ENCODE measurements at regions not wholly inside any gene's neighbourhood (a gene's known extent, or its start where the extent isn't known, plus 50 kb on each side); places are given as distances from the start of the nearest gene placed in this dataset.

GRCh38 chr5:98993512-98993911, 64.7 kb upstream of the CHD1 start:
- no CpG with 5 or more reads among the region's 3 CpGs for WGBS (ENCODE audit: extremely low coverage, insufficient read length, low lambda C conversion rate)
- Histone ChIP-seq H4K91ac (ENCODE audit: insufficient read length, low read depth, low read length) (no peak overlapping the region), H3K4me2 (ENCODE audit: insufficient read depth, insufficient read length, low read length) (no peak overlapping the region), H3K79me1 (ENCODE audit: insufficient read depth, low read depth, low read length, poor library complexity, severe bottlenecking) (no peaks in the 10 kb centered on the region), H3K23ac (ENCODE audit: insufficient read length, low read depth, low read length) (no peak overlapping the region), H2AFZ (ENCODE audit: low read length) (no peak overlapping the region), H3T11ph (ENCODE audit: low read length) (no peak overlapping the region), H2BK15ac (ENCODE audit: low read depth, low read length) (no peak overlapping the region), H4K8ac (replicated peaks; ENCODE audit: insufficient read length, low read depth, low read length) (no peak overlapping the region), H2BK12ac (ENCODE audit: insufficient read length, low read depth, low read length) (no peak overlapping the region), H3K14ac (ENCODE audit: insufficient read depth, low read length) (no peak overlapping the region), H4K5ac (ENCODE audit: insufficient read length, low read depth, low read length) (no peak overlapping the region), H3K9me3 (ENCODE audit: control insufficient read depth, low read depth, low read length) (no peaks in the 10 kb centered on the region), H2AK5ac (ENCODE audit: insufficient read length, low read length) (no peak overlapping the region), H3K27ac (ENCODE audit: insufficient read length, low read depth, low read length) (no peak overlapping the region), H3K56ac (ENCODE audit: insufficient read length, low read depth, low read length) (no peak overlapping the region), H3K18ac (ENCODE audit: insufficient read length, low read depth, low read length) (no peak overlapping the region), H3K79me2 (ENCODE audit: insufficient read depth, low read length) (no peaks in the 10 kb centered on the region), H2BK120ac (ENCODE audit: low read depth, low read length, poor library complexity, severe bottlenecking) (no peak overlapping the region), H3K4ac (ENCODE audit: low read depth, low read length) (no peak overlapping the region), H2BK5ac (ENCODE audit: insufficient read length, low read length) (no peak overlapping the region), H3K27me3 (ENCODE audit: insufficient read depth, low read length) (no peaks in the 10 kb centered on the region), H3K9ac (ENCODE audit: extremely low read depth, insufficient read length, low read length) (no peak overlapping the region), H2BK20ac (ENCODE audit: low read depth, low read length, poor library complexity, severe bottlenecking) (no peak overlapping the region), H3K4me1 (ENCODE audit: insufficient read depth, low read length) (no peaks in the 10 kb centered on the region), H4K20me1 (ENCODE audit: control insufficient read depth, insufficient read depth, insufficient read length) (no peaks in the 10 kb centered on the region), H3K23me2 (ENCODE audit: insufficient read length, low read depth, low read length, poor library complexity, severe bottlenecking) (no peaks in the 10 kb centered on the region)
- Mint-ChIP-seq H3K27ac (no peak overlapping the region), H3K4me3 (no peak overlapping the region), H3K9me3 (no peaks in the 10 kb centered on the region), H3K27me3 (ENCODE audit: low read depth) (no peaks in the 10 kb centered on the region), H3K36me3 (ENCODE audit: insufficient read depth in 1 of 3, low read depth in 3 of 3) (no peaks in the 10 kb centered on the region), H3K4me1 (peaks cover 0 to 3% of the 10 kb centered on the region in 2 experiments; a peak in 1 of 4 replicates)
- no peak for DNase-seq
- TF ChIP-seq, protein P1, sequence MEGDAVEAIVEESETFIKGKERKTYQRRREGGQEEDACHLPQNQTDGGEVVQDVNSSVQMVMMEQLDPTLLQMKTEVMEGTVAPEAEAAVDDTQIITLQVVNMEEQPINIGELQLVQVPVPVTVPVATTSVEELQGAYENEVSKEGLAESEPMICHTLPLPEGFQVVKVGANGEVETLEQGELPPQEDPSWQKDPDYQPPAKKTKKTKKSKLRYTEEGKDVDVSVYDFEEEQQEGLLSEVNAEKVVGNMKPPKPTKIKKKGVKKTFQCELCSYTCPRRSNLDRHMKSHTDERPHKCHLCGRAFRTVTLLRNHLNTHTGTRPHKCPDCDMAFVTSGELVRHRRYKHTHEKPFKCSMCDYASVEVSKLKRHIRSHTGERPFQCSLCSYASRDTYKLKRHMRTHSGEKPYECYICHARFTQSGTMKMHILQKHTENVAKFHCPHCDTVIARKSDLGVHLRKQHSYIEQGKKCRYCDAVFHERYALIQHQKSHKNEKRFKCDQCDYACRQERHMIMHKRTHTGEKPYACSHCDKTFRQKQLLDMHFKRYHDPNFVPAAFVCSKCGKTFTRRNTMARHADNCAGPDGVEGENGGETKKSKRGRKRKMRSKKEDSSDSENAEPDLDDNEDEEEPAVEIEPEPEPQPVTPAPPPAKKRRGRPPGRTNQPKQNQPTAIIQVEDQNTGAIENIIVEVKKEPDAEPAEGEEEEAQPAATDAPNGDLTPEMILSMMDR (conservative IDR thresholded peaks at IDR 0.05): no peak
